Activated naive CD4-positive, alpha-beta T cell treated with anti-CD3 and anti-CD28 coated beads, Interleukin-2, amount 10 ng/mL, durations not matched to agents 7 days and 5 days (primary cell): ENCODE measurements at regions not wholly inside any gene's neighbourhood (a gene's known extent, or its start where the extent isn't known, plus 50 kb on each side); places are given as distances from the start of the nearest gene placed in this dataset.
"Not testable (repeated sequence)": the region's sequence is repeated elsewhere in the genome, so short reads cannot be mapped to it uniquely, and the experiment has no call there.

ENCODE experiments used
- CTCF ChIA-PET: fragments of 350-600 bp; sonication (Branson Sonifier 250); formaldehyde crosslinking; loops from one replicate; lab custom pipeline; 2021; ENCODE audit warnings: antibody characterized with exemption; lab: Charles Lee
- DNase-seq: peaks from one replicate; pipeline ENCODE4 v3.0.0-alpha.2; 2020
- H3K27ac Mint-ChIP-seq: one replicate; pipeline ENCODE4 v1.8.0; 2021; ENCODE audit warnings: mild to moderate bottlenecking, moderate library complexity, mixed read lengths
- H3K27me3 Mint-ChIP-seq: one replicate; pipeline ENCODE4 v1.8.0; 2021; ENCODE audit warnings: mild to moderate bottlenecking, mixed read lengths
- H3K36me3 Mint-ChIP-seq: one replicate; pipeline ENCODE4 v1.8.0; 2021; ENCODE audit warnings: mixed read lengths
- H3K4me1 Mint-ChIP-seq: one replicate; pipeline ENCODE4 v1.8.0; 2021; ENCODE audit warnings: mixed read lengths
- H3K4me3 Mint-ChIP-seq: one replicate; pipeline ENCODE4 v1.8.0; 2021; ENCODE audit warnings: mild to moderate bottlenecking, moderate library complexity, mixed read lengths
- H3K9me3 Mint-ChIP-seq: one replicate; pipeline ENCODE4 v1.8.0; 2021; ENCODE audit warnings: mixed read lengths

DNA sequence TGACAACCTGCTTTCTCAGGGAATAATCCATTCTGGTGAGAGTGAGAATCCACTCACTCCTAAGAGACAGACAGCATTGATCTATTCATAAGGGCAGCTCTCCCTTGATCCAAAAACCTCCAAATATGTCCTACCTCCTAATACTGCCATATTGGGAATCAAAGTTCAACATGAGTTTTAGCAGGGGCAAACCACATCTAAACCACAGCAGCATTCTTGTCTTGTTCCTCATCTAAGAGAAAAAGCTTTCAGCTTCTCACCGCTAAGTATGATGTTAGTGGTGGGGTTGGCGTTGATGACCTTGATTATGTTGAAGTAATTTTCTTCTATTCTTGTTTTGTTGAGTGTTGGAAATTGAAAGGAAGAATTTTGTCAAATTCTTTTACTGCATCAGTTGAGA, 69.6 kb downstream of the SERTM2 start:
- no peak overlapping the region for H3K4me3 Mint-ChIP-seq
- H3K27me3 Mint-ChIP-seq = no peaks in the 10 kb centered on the region
- no peak overlapping the region for H3K27ac Mint-ChIP-seq
- CTCF ChIA-PET = no interaction called here
- DNase-seq = no peak
- no peaks in the 10 kb centered on the region for H3K9me3 Mint-ChIP-seq
- no peaks in the 10 kb centered on the region for H3K4me1 Mint-ChIP-seq
- no peaks in the 10 kb centered on the region for H3K36me3 Mint-ChIP-seq

DNA sequence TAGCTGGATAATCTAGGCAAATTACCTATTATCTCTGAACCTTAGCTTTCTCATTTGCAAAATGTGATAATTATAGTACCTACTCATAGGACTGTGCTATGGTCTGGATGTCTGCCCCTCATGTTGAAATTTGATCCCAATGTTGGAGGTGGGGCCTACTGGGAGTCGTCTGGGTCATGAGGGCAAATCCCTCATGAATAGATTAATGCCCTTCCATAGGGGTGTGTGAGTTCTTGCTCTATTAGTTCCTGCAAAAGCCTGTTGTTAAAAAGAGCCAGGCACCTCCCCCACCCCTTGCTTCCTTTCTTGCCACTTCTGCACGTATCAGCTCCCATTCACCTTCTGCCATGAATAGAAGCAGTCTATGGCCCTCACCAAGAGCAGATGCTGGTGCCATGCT, 73.9 kb downstream of the SERTM2 start:
- CTCF ChIA-PET = no interaction called here
- no peak for DNase-seq
- Mint-ChIP-seq H3K36me3 (no peaks in the 10 kb centered on the region), H3K4me1 (no peaks in the 10 kb centered on the region), H3K9me3 (no peaks in the 10 kb centered on the region), H3K4me3 (no peak overlapping the region), H3K27ac (no peak overlapping the region), H3K27me3 (no peaks in the 10 kb centered on the region)

- H3K27ac Mint-ChIP-seq, H3K36me3 Mint-ChIP-seq, H3K27me3 Mint-ChIP-seq, H3K9me3 Mint-ChIP-seq, DNase-seq, CTCF ChIA-PET, H3K4me1 Mint-ChIP-seq, H3K4me3 Mint-ChIP-seq: not testable (repeated sequence)
Measured at GRCh38 chrX:111594348-111594877, 83.0 kb downstream of the SERTM2 start.

DNA sequence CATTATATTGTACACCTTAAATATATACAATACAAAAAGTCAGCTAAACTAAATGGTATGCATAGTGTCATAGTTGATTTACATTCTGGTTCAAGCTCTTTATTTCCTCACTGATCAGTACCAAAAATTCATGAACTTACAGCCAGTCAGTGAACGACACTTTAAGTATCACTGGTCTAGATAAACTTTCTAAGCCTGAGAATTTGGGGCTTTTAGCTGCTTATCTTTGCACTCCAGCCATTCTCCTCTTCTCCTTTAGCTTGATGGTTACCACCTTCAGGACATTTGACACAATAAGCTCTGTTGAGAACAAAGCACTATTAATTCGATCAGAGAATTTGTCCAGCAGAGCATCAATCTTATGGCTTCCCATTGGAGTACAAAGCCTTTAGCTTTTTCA, 83.0 kb upstream of the ALG13 start:
- CTCF ChIA-PET = no interaction called here
- Mint-ChIP-seq H3K9me3 (no peaks in the 10 kb centered on the region), H3K27me3 (no peaks in the 10 kb centered on the region), H3K36me3 (no peaks in the 10 kb centered on the region), H3K4me3 (no peak overlapping the region), H3K27ac (no peak overlapping the region), H3K4me1 (no peaks in the 10 kb centered on the region)
- no peak for DNase-seq

DNA sequence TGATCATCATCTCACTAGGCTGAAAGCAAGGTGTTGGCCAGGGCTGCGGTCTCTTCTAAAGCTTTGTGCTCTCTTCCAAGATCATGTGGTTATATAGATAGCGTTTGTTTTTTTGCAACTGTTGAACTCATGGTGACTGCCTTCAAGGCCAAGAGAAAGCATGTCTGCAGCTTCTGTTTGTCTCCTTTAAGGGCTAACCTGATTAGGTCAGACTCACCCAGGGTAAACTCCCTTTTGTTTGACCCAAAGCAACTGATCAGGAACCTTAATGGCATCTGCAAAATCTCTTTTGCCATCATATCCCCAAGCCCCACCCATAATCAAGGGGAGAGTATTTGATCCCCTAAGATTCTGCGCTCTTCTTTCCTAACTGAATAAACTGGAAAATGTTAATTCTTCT, 72.2 kb upstream of the ALG13 start:
- H3K4me1 Mint-ChIP-seq = no peaks in the 10 kb centered on the region
- no peaks in the 10 kb centered on the region for H3K9me3 Mint-ChIP-seq
- CTCF ChIA-PET = no interaction called here
- H3K4me3 Mint-ChIP-seq = no peak overlapping the region
- H3K27me3 Mint-ChIP-seq = no peaks in the 10 kb centered on the region
- no peak overlapping the region for H3K27ac Mint-ChIP-seq
- no peaks in the 10 kb centered on the region for H3K36me3 Mint-ChIP-seq
- no peak for DNase-seq

GRCh38 chrX:111609206-111609605, 71.8 kb upstream of the ALG13 start:
- no peaks in the 10 kb centered on the region for H3K36me3 Mint-ChIP-seq
- CTCF ChIA-PET = interaction anchor here (0.7 kb wide), 1 partner anchor 93 kb away, joined by 3 read pairs; no protein-coding TSS in a partner anchor

GRCh38 chrX:111615227-111615626, 65.7 kb upstream of the ALG13 start:
- Mint-ChIP-seq H3K27ac (no peak overlapping the region), H3K4me1 (no peaks in the 10 kb centered on the region), H3K9me3 (no peaks in the 10 kb centered on the region), H3K36me3 (no peaks in the 10 kb centered on the region), H3K4me3 (no peak overlapping the region), H3K27me3 (no peaks in the 10 kb centered on the region)
- no peak for DNase-seq
- CTCF ChIA-PET = no interaction called here

More at GRCh38 chrX:111609206-111609605, 71.8 kb upstream of the ALG13 start:
- DNase-seq = no peak
- H3K27ac Mint-ChIP-seq = no peak overlapping the region
- no peaks in the 10 kb centered on the region for H3K4me1 Mint-ChIP-seq
- no peak overlapping the region for H3K4me3 Mint-ChIP-seq
- H3K9me3 Mint-ChIP-seq = no peaks in the 10 kb centered on the region
- H3K27me3 Mint-ChIP-seq = no peaks in the 10 kb centered on the region

GRCh38 chrX:111616786-111617185, 64.2 kb upstream of the ALG13 start:
- DNase-seq = no peak
- Mint-ChIP-seq H3K27me3 (no peaks in the 10 kb centered on the region), H3K27ac (no peak overlapping the region), H3K9me3 (no peaks in the 10 kb centered on the region), H3K36me3 (no peaks in the 10 kb centered on the region), H3K4me3 (no peak overlapping the region), H3K4me1 (no peaks in the 10 kb centered on the region)
- CTCF ChIA-PET = no interaction called here

- H3K4me1 Mint-ChIP-seq, CTCF ChIA-PET, H3K4me3 Mint-ChIP-seq, H3K27me3 Mint-ChIP-seq, DNase-seq, H3K36me3 Mint-ChIP-seq, H3K9me3 Mint-ChIP-seq, H3K27ac Mint-ChIP-seq: not testable (repeated sequence)
Measured at GRCh38 chrX:111620084-111620483, 60.9 kb upstream of the ALG13 start.

DNA sequence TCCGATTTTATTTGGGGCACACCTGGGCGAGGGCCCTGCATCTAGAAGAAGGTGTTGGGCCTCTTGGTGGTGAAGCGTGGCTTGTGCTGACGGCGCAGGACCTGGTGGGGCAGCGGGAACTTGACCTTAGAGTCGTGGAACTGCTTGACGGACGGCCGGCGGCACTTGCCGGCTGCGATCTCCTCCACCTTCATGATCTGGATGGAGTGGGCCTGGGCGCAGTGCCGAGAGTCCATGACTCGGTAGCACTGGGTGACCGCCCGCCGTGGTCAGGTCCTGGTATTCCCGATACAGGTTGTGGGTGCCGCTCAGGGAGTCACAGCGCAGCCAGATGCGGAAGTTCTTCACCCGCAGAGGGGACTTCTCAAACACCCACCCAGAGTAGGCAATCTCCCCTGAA, 56.8 kb upstream of the ALG13 start:
- Mint-ChIP-seq H3K27me3 (no peaks in the 10 kb centered on the region), H3K36me3 (no peaks in the 10 kb centered on the region), H3K4me1 (no peaks in the 10 kb centered on the region), H3K27ac (no peak overlapping the region), H3K9me3 (no peaks in the 10 kb centered on the region), H3K4me3 (no peak overlapping the region)
- DNase-seq = no peak
- CTCF ChIA-PET = no interaction called here

DNA sequence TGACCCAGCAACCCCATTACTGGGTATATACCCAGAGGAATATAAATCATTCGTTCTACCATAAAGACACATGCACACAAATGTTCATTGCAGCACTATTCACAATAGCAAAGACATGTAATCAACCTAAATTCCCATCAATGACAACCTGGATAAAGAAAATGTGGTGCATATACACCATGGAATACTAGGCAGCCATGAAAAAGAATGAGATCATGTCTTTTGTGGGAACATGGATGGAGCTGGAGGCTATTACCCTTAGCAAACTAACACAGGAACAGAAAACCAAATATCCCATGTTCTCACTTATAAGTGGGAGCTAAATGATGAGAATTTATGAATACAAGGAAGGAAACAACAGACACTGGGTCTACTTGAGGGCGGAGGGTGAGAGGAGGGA, 53.7 kb upstream of the ALG13 start:
- DNase-seq, H3K27me3 Mint-ChIP-seq, H3K27ac Mint-ChIP-seq, CTCF ChIA-PET, H3K4me1 Mint-ChIP-seq, H3K4me3 Mint-ChIP-seq, H3K9me3 Mint-ChIP-seq, H3K36me3 Mint-ChIP-seq: not testable (repeated sequence)
